ENCODE measurements at regions not wholly inside any gene's neighbourhood (a gene's known extent, or its start where the extent isn't known, plus 50 kb on each side); places are given as distances from the start of the nearest gene placed in this dataset.

DNA sequence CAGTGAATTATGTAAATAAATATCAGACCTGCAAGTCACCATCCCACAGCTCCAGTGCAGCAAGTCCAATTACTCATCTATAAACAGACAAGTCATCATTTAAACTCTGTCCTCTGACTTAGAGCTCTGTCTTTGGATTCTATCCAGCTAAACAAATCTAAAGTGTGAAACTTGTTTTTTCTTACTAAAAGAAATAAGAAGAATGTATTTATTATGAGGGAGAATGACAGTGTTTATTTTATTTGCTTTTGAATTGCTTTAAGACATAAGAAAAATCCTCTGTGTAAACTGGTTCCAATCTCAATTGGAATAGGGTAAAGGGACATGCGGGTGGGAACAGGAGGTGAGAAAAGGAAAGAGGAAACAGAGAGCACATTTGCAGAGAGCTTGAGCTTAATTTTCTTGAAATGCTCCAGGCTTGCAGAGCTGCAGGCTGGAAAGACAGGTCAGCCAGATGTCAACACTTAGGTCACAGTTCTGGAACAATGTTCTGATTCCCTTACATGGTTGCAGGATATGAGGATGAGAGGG is 355.8 kb downstream of the MEIS1 start:
- Histone ChIP-seq H3K27ac (no peak overlapping the region), H3K4me3 (no peak overlapping the region)
- TF ChIP-seq, protein P1, sequence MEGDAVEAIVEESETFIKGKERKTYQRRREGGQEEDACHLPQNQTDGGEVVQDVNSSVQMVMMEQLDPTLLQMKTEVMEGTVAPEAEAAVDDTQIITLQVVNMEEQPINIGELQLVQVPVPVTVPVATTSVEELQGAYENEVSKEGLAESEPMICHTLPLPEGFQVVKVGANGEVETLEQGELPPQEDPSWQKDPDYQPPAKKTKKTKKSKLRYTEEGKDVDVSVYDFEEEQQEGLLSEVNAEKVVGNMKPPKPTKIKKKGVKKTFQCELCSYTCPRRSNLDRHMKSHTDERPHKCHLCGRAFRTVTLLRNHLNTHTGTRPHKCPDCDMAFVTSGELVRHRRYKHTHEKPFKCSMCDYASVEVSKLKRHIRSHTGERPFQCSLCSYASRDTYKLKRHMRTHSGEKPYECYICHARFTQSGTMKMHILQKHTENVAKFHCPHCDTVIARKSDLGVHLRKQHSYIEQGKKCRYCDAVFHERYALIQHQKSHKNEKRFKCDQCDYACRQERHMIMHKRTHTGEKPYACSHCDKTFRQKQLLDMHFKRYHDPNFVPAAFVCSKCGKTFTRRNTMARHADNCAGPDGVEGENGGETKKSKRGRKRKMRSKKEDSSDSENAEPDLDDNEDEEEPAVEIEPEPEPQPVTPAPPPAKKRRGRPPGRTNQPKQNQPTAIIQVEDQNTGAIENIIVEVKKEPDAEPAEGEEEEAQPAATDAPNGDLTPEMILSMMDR (IDR thresholded peaks at IDR 0.05) = no peak
- DNase-seq (ENCODE audit: low spot score) = no peak

DNA sequence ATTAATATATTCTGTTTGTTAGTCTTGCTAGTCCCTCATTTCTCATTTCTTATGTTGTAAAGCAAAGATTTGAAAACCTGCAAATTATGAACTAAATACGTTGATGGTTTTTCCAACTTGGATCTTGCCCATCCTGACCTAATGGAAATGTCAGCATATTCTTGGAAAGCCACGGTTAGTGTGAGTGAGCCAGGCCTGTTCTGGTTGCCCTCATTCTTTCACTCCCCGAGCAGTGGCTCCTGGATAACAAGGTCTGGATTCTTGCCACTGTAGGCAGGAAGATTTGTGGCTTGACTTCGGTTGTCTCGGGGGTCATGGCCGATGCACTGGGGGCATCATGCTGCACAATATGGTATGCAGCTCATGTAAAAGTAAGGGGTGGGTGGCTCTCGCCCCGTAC is 359.1 kb downstream of the MEIS1 start:
- Histone ChIP-seq H3K4me3 (no peak overlapping the region), H3K27ac (no peak overlapping the region)
- no peak for DNase-seq (ENCODE audit: low spot score)
- TF ChIP-seq, protein P1 (IDR thresholded peaks at IDR 0.05) = no peak

DNA sequence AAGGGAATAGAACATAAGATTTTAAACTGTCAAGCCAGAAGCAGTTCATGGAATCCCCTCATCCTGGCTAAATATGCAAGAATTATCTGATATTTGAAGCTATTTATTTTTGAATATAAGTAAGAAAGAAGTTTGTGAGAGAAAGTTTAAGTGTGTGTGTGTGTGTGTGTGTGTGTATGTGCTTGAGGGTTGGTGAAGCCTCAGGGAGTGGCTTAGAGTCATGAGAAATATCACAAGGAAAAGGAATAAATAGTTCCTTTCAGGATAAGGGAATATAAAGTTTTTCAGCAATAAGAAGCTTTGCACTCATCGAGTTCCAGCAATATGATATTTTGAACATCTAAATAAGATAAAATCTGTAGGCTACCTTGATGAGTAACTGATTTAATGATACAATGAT is 359.6 kb downstream of the MEIS1 start:
- DNase-seq (ENCODE audit: low spot score) = no peak
- Histone ChIP-seq H3K27ac (no peak overlapping the region), H3K4me3 (no peak overlapping the region)
- TF ChIP-seq, protein P1 (IDR thresholded peaks at IDR 0.05) = no peak

DNA sequence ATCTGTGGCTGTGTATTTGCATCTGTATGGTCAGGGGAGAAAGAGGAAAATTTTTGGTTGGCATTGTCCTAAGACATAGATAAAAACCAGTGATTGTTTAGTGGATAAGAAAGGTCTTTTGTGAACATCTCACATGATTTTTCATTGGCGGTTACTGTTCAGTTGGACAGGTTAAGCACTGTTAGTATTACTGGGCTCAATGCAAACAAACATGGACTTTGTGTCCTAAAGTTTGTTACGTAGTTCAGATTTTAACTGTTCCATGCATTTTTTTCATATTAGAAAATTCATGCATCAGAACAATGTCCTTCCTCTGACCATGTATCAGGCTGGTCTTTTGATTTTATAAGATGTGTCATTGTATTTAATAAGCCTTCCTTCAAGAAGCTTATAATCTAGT is 368.0 kb downstream of the MEIS1 start:
- DNase-seq (ENCODE audit: low spot score) = no peak
- Histone ChIP-seq H3K27ac (no peak overlapping the region), H3K4me3 (no peak overlapping the region)
- TF ChIP-seq, protein P1 (IDR thresholded peaks at IDR 0.05) = no peak

DNA sequence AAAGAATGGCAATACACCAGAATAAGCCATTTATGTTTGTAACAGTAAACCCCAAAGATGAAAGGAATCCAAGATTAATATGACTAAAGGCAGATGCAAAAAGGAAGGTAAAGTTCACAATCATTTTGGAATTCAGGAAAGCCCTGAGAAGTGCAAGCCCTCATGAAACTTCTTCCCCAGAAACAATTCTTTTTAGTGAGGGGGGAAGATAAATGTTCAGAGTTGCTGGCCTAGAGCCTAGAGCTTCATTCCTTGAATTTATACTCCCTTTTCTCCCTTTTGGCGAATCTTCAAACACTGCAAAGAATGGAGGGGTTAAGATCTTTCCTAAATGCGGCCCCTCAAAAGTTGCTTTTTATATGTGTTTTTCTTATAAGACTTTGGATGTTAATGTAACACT is 368.8 kb downstream of the MEIS1 start:
- no peak overlapping the region for H3K4me3 ChIP-seq
- TF ChIP-seq, protein P1 (IDR thresholded peaks at IDR 0.05) = no peak
- H3K27ac ChIP-seq = no peak overlapping the region
- no peak for DNase-seq (ENCODE audit: low spot score)

DNA sequence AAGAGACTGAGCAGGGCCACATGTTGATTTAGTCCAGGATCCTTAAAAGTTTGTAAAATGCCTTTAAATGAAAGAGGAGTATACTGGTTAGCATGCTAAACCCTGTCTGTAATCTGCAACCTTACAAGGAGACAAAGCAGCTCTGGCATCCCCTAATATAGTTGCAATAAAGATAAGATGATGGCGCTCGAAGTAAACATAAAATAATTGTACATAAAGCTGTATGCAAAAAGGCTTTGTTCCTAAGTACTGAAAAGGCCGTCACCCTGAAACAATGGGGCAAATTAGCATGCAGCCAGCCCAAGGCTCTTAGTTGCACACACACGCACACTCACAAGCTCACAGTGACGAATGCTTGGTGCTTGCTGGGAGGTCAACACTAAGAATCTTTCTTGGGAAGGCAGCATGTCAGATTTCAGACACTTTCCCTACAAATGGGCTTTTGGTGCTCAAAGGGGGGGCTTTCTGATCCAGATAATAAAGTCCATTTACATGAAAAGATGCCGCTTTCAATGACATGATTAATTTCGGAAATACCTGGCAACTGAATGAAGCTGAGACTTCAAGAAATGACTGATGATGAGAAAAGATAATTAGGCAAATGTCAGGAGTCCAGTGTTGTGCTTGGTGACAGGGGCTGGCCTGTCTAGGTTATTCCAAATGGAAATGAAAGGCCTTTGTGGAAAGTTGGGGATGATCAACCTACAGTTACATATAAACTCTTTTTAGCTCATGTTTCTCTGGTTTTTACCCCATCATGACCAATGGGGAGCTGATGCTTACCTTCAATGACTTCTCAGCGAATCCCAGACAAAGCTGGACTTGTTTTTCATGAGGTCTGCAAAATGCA is 370.3 kb downstream of the MEIS1 start:
- no peak overlapping the region for H3K27ac ChIP-seq
- DNase-seq (ENCODE audit: low spot score) = no peak
- TF ChIP-seq, protein P1 (IDR thresholded peaks at IDR 0.05) = no peak
- H3K4me3 ChIP-seq = no peak overlapping the region

DNA sequence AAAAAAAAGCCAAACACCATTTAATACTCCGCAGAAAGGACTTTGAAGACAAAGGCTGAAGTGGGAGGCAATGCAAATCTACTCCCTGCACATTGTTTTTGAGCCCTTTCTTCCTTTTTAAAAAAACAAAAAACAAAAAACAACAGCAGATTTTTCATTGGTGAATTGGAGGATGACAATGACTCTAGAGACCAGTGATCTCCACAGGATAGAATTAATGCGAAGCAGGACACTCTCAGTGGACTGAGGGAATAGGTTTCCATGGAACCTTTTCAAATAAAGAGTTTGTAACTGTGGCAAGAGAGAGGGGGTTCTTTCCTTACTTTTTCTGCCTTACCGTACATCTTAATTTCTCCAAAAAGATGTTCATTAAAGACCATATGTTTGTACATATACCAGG is 371.0 kb downstream of the MEIS1 start:
- DNase-seq (ENCODE audit: low spot score) = no peak
- TF ChIP-seq, protein P1 (IDR thresholded peaks at IDR 0.05) = no peak
- Histone ChIP-seq H3K4me3 (no peak overlapping the region), H3K27ac (no peak overlapping the region)

All from coronary artery (tissue), 2 donors.